Thyroid gland (tissue), 4 donors: ENCODE measurements at regions not wholly inside any gene's neighbourhood (a gene's known extent, or its start where the extent isn't known, plus 50 kb on each side); places are given as distances from the start of the nearest gene placed in this dataset.

Experiments used
- DNase-seq, 2 donors: peaks; one replicate each; pipeline ENCODE4 v3.0.0-alpha.2; 2019
- H3K27ac ChIP-seq, 3 donors: fragments of 200-600 bp; sonication (generic); 1 replicate in 2 of 3; 2 replicates in 1 of 3; pipeline ENCODE4 v1.5.1; 2016 to 2019; ENCODE audit warnings: mild to moderate bottlenecking in 1 of 3, moderate library complexity in 1 of 3
- H3K27me3 ChIP-seq: fragments of 200-600 bp; sonication (generic); one replicate; pipeline ENCODE4 v1.5.1; 2019
- H3K36me3 ChIP-seq, 2 donors: fragments of 200-600 bp; sonication (generic); one replicate each; pipeline ENCODE4 v1.5.1; 2016 to 2019
- H3K4me1 ChIP-seq, 2 donors: fragments of 200-600 bp; sonication (generic); one replicate each; pipeline ENCODE4 v1.5.1; 2017 to 2019
- H3K4me3 ChIP-seq, 3 donors: fragments of 200-600 bp; sonication (generic); replicated peaks in 1 of 3; 1 replicate in 2 of 3; 2 replicates in 1 of 3; pipeline ENCODE4 v1.5.1; 2016; ENCODE audit warnings: mild to moderate bottlenecking in 1 of 3
- H3K9me3 ChIP-seq: fragments of 200-600 bp; sonication (generic); one replicate; pipeline ENCODE4 v1.5.1; 2017
- POLR2A ChIP-seq, 2 donors: fragments of 450-650 bp; IDR thresholded peaks; one replicate each; pipeline ENCODE4 v1.6.1; 2017; ENCODE audit warnings: antibody characterized with exemption in 2 of 2, mild to moderate bottlenecking in 2 of 2, moderate library complexity in 1 of 2
- WGBS, 2 donors: methylation state at CpG; one replicate each; pipeline ENCODE4 v1.1.5; 2017; 5-methylcytosine and 5-hydroxymethylcytosine counted together
- intact Hi-C: fragments of 100-400 bp; cut with DNase I; formaldehyde crosslinking; loops from one replicate; pipeline ENCODE4 v1.15.1; 2023
- TF ChIP-seq, protein P1 (sequence below), 6 experiments: fragments of 200-600 bp in 3 of 6; fragments of 450-650 bp in 3 of 6; sonication (generic) in 3 of 6; IDR thresholded peaks; one replicate each; pipeline ENCODE4 v1.5.1; 2016 to 2019; ENCODE audit warnings: antibody characterized with exemption in 6 of 6, mild to moderate bottlenecking in 2 of 6, inconsistent platforms in 1 of 6, moderate library complexity in 1 of 6

DNA sequence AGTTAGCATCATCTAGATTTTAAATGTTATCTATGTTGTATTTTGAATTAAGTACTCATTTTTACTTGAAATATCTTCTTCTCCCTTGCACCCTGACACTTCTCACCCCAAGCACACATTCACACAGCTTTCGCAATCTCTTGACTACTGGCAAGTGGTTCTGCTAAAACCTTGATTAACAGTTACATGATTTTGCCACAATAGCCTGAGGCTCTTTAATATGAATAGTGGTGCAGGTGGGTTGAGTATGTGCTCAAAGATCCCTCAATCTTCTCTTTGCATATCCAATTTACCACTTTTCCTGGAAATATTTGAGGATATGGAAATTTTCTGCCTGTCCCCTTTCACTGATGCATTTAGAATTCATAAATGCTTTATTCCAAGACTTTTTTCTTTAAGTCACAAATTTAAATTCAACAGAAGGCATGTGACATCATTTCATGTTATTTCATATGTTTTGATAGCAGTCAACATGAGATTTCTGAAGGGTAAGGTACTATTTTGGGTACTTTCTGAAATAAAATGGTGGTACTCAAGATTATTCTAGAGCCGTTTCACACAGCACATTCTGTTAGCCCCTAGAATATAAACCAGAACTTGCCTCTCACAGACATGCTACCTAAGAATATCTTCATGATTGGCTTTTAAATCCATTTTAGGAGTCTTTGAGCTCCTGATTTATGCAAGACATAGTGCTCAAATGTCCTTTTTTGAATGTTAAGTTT lies 339.7 kb downstream of the RPRM start:
- Histone ChIP-seq H3K27ac (no peak overlapping the region), H3K36me3 (no peaks in the 10 kb centered on the region), H3K9me3 (no peaks in the 10 kb centered on the region), H3K27me3 (no peaks in the 10 kb centered on the region), H3K4me1 (no peaks in the 10 kb centered on the region), H3K4me3 (no peak overlapping the region)
- intact Hi-C loops = no loop called here
- whole genome bisulfite sequencing, 2 donors = 88 to 90% methylated on average over 2 of the region's 2 CpGs
- TF ChIP-seq POLR2A (IDR thresholded peaks at IDR 0.05) = no peak
- TF ChIP-seq, protein P1, sequence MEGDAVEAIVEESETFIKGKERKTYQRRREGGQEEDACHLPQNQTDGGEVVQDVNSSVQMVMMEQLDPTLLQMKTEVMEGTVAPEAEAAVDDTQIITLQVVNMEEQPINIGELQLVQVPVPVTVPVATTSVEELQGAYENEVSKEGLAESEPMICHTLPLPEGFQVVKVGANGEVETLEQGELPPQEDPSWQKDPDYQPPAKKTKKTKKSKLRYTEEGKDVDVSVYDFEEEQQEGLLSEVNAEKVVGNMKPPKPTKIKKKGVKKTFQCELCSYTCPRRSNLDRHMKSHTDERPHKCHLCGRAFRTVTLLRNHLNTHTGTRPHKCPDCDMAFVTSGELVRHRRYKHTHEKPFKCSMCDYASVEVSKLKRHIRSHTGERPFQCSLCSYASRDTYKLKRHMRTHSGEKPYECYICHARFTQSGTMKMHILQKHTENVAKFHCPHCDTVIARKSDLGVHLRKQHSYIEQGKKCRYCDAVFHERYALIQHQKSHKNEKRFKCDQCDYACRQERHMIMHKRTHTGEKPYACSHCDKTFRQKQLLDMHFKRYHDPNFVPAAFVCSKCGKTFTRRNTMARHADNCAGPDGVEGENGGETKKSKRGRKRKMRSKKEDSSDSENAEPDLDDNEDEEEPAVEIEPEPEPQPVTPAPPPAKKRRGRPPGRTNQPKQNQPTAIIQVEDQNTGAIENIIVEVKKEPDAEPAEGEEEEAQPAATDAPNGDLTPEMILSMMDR (IDR thresholded peaks at IDR 0.05) = no peak
- no peak for DNase-seq

DNA sequence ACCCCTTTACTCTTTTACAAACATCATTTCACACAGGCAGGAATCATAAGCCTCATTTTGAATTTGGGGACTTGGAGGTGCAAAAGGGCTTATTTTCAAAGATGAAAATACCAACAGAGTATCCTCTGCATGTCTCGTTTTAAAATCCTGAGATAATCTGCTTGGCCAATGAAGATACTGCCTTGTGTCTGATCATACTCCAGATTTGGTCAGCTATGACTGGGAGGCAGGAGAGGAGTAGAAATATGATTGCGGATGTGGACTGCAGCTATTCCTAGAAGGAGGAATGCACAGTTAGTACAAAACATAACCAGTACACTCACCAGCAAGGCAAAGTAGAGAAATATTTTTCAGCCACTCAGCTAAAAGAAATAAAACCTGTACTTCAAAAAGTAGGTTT lies 342.3 kb downstream of the RPRM start:
- Histone ChIP-seq H3K27ac (no peak overlapping the region), H3K4me3 (no peak overlapping the region), H3K9me3 (no peaks in the 10 kb centered on the region), H3K4me1 (no peaks in the 10 kb centered on the region), H3K36me3 (no peaks in the 10 kb centered on the region), H3K27me3 (no peaks in the 10 kb centered on the region)
- intact Hi-C loops = no loop called here
- WGBS, 2 donors = 62 to 65% methylated on average over 2 of the region's 2 CpGs
- no peak for DNase-seq
- TF ChIP-seq, protein P1 (IDR thresholded peaks at IDR 0.05) = no peak
- TF ChIP-seq POLR2A (IDR thresholded peaks at IDR 0.05) = no peak

DNA sequence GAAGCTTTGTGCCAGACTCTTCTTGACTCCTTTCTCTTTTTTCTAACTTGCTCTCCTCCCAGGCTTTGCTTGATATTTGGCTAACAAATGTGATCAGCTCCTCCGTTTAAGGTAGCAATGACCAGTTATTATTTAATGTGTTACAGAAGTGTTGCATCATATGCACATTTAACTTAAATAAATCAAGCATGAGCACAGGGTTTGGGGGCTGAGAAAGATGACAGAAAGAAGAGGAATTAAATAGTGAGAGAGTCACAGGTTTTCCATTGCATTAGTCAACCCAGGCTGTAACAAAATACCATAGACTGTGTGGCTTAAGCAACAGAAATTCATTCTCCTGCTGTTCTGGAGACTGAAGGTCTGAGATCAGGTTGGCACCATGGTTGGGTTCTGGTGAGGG lies 343.8 kb downstream of the RPRM start:
- no peaks in the 10 kb centered on the region for H3K9me3 ChIP-seq
- intact Hi-C loops = no loop called here
- H3K36me3 ChIP-seq = no peaks in the 10 kb centered on the region
- H3K27me3 ChIP-seq = no peaks in the 10 kb centered on the region
- H3K4me1 ChIP-seq = no peaks in the 10 kb centered on the region
- H3K4me3 ChIP-seq = no peak overlapping the region
- no peak overlapping the region for H3K27ac ChIP-seq
- no peak for TF ChIP-seq POLR2A (IDR thresholded peaks at IDR 0.05)
- TF ChIP-seq, protein P1 (IDR thresholded peaks at IDR 0.05) = no peak
- no peak for DNase-seq
- 81 to 88% methylated on average over 1 of the region's 1 CpG for WGBS, 2 donors

DNA sequence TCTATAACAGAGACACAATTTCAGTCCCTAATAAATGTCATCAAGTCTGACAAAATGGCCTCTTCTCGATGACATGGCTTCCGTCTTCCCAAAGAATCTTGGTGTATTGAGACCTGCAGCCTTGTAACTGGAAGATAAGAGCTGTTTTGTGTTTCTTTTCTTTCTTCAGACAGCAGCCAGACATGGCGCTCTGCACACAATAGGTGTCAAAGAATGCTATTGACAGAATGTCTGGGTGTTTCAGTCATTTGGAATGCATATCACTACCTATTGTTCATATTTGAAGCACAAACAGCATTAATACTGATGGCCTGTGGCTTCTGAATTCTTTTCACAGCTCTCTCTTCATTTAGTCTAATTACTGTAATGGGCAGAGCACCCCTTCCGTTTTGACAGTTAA lies 344.8 kb downstream of the RPRM start:
- Histone ChIP-seq H3K9me3 (no peaks in the 10 kb centered on the region), H3K27me3 (no peaks in the 10 kb centered on the region), H3K4me3 (no peak overlapping the region), H3K36me3 (no peaks in the 10 kb centered on the region), H3K27ac (no peak overlapping the region), H3K4me1 (no peaks in the 10 kb centered on the region)
- TF ChIP-seq, protein P1 (IDR thresholded peaks at IDR 0.05) = no peak
- TF ChIP-seq POLR2A (IDR thresholded peaks at IDR 0.05) = no peak
- intact Hi-C loops = no loop called here
- WGBS, 2 donors = 84 to 88% methylated on average over 4 of the region's 4 CpGs
- DNase-seq = no peak

DNA sequence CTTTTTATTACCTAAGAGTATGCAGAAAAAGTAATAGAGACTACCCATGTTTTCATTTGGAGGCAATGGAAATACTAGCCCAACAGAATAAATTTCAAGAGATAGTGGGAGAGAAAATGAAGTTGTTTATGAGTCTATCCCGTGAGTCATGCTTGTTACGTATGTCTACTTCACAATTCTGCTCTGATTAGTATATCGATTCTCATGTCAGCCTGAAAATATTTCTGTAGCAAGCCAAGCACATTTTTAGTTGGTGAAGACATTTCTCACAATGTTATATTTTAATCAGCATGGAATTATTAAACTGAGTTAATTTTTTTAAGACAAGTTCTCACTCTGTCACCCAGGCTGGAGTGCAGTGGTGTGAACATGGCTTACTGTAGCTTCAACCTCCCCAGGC lies 346.1 kb downstream of the RPRM start:
- no peaks in the 10 kb centered on the region for H3K27me3 ChIP-seq
- no peak overlapping the region for H3K4me3 ChIP-seq
- no peaks in the 10 kb centered on the region for H3K36me3 ChIP-seq
- TF ChIP-seq, protein P1 (IDR thresholded peaks at IDR 0.05) = no peak
- TF ChIP-seq POLR2A (IDR thresholded peaks at IDR 0.05) = no peak
- no peaks in the 10 kb centered on the region for H3K9me3 ChIP-seq
- WGBS, 2 donors = 85 to 87% methylated on average over 3 of the region's 3 CpGs
- H3K4me1 ChIP-seq = no peaks in the 10 kb centered on the region
- intact Hi-C loops = no loop called here
- no peak for DNase-seq
- H3K27ac ChIP-seq = no peak overlapping the region
